Stomach (tissue), 8 donors: ENCODE measurements at regions not wholly inside any gene's neighbourhood (a gene's known extent, or its start where the extent isn't known, plus 50 kb on each side); places are given as distances from the start of the nearest gene placed in this dataset.

Source experiments
- DNase-seq, 2 donors: peaks; one replicate each; pipeline versions ENCODE4 v3.0.0 to v3.0.0-alpha.2; 2013 to 2019
- H3K27ac ChIP-seq, 5 donors: fragments of 200-600 bp in 4 of 5; sonication (generic) in 4 of 5; one replicate each; pipeline ENCODE4 v1.5.1; 2013 to 2019; ENCODE audit warnings: mild to moderate bottlenecking in 1 of 5, moderate library complexity in 1 of 5
- H3K27me3 ChIP-seq, 3 donors: fragments of 200-600 bp; sonication (generic); one replicate each; pipeline ENCODE4 v1.5.1; 2017 to 2019; ENCODE audit warnings: mixed run types in 1 of 3
- H3K36me3 ChIP-seq, 4 donors: fragments of 200-600 bp; sonication (generic); 1 replicate in 3 of 4; 2 replicates in 1 of 4; pipeline ENCODE4 v1.5.1; 2016 to 2019
- H3K4me1 ChIP-seq, 4 donors: fragments of 200-600 bp; sonication (generic); one replicate each; pipeline ENCODE4 v1.5.1; 2016 to 2019
- H3K4me3 ChIP-seq, 4 donors: fragments of 200-600 bp; sonication (generic) in 3 of 4; one replicate each; pipeline ENCODE4 v1.5.1; 2016 to 2019; ENCODE audit warnings: mild to moderate bottlenecking in 1 of 4
- H3K9me3 ChIP-seq, 4 donors: fragments of 200-600 bp; sonication (generic); one replicate each; pipeline ENCODE4 v1.5.1; 2016 to 2019
- EP300 ChIP-seq: sonication (generic); formaldehyde crosslinking; IDR thresholded peaks from one replicate; pipeline ENCODE4 v1.6.1; 2017; ENCODE audit warnings: antibody characterized with exemption
- POLR2A ChIP-seq, 4 donors: fragments of 450-650 bp; IDR thresholded peaks; one replicate each; pipeline ENCODE4 v1.6.1; 2016; ENCODE audit warnings: antibody characterized with exemption in 4 of 4, control low read depth in 2 of 4, mild to moderate bottlenecking in 1 of 4, moderate library complexity in 1 of 4
- POLR2AphosphoS5 ChIP-seq, 3 donors: sonication (generic); formaldehyde crosslinking; IDR thresholded peaks; one replicate each; pipeline ENCODE4 v1.6.1; 2016; ENCODE audit warnings: antibody characterized with exemption in 3 of 3
- WGBS, 5 donors: extraction: QIAGEN DNeasy Blood & Tissue Kit in 3 of 5; methylation state at CpG; one replicate each; pipeline versions ENCODE4 v1.1.5 to v1.1.7; 2013 to 2018; 5-methylcytosine and 5-hydroxymethylcytosine counted together
- intact Hi-C: fragments of 100-400 bp; cut with DNase I; formaldehyde crosslinking; loops from one replicate; pipeline ENCODE4 v1.15.1; 2023; ENCODE audit warnings: low total_unique reads
- TF ChIP-seq, protein P1 (sequence below), 7 experiments: fragments of 450-650 bp in 4 of 7; fragments of 200-600 bp in 3 of 7; sonication (generic) in 3 of 7; IDR thresholded peaks; one replicate each; pipeline ENCODE4 v1.5.1; 2016 to 2019; ENCODE audit warnings: antibody characterized with exemption in 7 of 7, control low read depth in 2 of 7, mild to moderate bottlenecking in 1 of 7
- donor health status: healthy with polysubstance abuse.
- donor health status: Bipolar disorder and iron deficiency.
- donor health status: healthy.

DNA sequence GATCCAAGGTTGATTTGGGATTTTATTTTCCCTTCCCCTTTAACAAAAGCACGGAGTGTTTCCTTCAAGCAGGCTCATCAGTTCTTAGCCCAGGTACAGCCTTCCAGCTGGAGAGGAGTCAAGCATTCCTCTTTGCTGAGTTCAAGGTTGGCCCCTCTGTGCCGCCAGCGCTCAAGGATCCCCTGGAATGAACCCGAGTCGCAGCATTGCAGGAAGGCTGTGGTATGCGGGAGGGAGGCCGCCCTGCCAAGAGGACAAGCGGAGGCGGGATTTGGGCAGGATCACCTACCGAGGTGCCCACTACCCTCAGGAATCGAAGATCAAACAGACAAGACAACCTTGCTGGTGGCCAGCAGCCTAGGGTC lies 53.9 kb upstream of the NCOR2 start:
- H3K4me1 ChIP-seq: peaks cover 4 to 25% (median 15%) of the 10 kb centered on the region in 4 donors
- H3K36me3 ChIP-seq: no peaks in the 10 kb centered on the region
- H3K27me3 ChIP-seq: no peaks in the 10 kb centered on the region
- H3K27ac ChIP-seq: peak overlapping the region in 4 of 5 donors; percentile 30 to 79 (median 48)
- H3K9me3 ChIP-seq: peaks cover 0 to 4% (median 2%) of the 10 kb centered on the region in 4 donors
- intact Hi-C loops: no loop called here
- TF ChIP-seq, protein P1, sequence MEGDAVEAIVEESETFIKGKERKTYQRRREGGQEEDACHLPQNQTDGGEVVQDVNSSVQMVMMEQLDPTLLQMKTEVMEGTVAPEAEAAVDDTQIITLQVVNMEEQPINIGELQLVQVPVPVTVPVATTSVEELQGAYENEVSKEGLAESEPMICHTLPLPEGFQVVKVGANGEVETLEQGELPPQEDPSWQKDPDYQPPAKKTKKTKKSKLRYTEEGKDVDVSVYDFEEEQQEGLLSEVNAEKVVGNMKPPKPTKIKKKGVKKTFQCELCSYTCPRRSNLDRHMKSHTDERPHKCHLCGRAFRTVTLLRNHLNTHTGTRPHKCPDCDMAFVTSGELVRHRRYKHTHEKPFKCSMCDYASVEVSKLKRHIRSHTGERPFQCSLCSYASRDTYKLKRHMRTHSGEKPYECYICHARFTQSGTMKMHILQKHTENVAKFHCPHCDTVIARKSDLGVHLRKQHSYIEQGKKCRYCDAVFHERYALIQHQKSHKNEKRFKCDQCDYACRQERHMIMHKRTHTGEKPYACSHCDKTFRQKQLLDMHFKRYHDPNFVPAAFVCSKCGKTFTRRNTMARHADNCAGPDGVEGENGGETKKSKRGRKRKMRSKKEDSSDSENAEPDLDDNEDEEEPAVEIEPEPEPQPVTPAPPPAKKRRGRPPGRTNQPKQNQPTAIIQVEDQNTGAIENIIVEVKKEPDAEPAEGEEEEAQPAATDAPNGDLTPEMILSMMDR (IDR thresholded peaks at IDR 0.05): no peak
- TF ChIP-seq POLR2AphosphoS5 (IDR thresholded peaks at IDR 0.05): peak in 1 of 3 donors; percentile 62
- no peak overlapping the region for H3K4me3 ChIP-seq
- 69 to 85% (median 73%) methylated on average over 11 of the region's 11 CpGs for WGBS, 5 donors
- DNase-seq: peak in 1 of 2 donors; percentile 82

DNA sequence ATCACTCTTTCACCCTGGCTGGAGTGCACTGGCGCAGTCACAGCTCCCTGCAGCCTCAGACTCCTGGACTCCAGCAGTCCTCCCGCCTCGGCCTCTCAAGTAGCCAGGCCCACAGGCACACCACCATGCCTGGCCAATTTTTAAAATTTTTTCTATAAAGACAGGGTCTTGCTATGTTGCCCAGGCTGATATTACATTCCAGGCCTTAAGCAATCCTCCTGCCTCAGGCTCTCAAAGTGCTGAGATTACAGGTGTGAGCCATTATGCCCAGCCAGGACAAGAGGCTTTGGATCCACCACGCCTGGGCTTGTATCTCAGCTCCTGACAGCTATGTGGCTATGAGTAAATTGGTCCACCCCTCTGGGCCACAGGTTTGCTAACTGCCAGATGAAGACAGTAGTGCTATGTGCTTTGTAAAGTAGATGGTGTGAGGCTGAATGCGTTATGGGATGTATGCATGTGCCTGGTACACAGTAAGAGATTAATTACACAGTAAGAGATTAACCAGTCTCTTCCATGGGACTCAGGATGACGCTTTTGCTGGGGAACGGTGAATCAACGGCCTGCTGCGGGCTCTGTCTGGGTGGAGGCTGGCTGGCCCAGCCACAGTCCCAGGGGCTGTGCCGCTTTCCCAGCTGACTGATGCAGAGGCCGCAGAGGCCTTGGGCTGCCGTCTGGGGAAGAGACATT lies 53.3 kb upstream of the NCOR2 start:
- H3K4me3 ChIP-seq: no peak overlapping the region
- intact Hi-C loops: no loop called here
- peak overlapping the region in 4 of 5 donors; percentile 30 to 79 (median 48) for H3K27ac ChIP-seq
- H3K27me3 ChIP-seq: no peaks in the 10 kb centered on the region
- no peaks in the 10 kb centered on the region for H3K36me3 ChIP-seq
- DNase-seq: no peak
- WGBS, 5 donors: 74 to 86% (median 81%) methylated on average over 11 to 12 of the region's 12 CpGs
- peaks cover 0 to 4% (median 2%) of the 10 kb centered on the region in 4 donors for H3K9me3 ChIP-seq
- H3K4me1 ChIP-seq: peaks cover 0 to 19% (median 10%) of the 10 kb centered on the region in 4 donors
- TF ChIP-seq POLR2AphosphoS5 (IDR thresholded peaks at IDR 0.05) (peak in 1 of 3 donors; percentile 55), EP300 (no peak)

DNA sequence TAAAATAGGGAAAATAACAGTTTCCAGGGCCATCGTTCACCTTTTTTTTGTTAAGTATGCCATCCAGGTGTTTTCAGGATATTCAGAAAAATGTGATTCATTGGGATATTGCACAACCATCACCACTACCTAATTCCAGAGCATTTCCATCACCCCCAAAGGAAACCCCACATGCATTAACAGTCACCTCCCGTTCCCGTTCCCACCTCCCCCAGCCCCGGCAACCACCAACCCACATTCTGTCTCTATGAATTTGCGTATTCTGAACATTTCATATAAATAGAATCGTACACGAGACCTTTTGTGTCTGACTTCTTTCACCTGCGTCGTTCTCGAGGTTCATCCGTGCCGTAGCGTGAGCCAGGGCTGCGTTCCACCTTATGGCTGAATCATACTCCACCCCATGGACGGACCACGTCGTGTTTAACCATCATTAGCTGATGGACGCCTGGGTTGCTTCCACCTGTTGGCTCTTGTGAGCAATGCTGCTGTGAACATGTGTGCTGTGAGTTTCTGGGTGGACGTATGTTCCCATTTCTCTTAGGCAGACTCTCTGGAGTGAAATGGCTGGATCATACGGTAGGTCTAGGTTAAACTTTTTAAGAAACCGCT lies 51.0 kb upstream of the NCOR2 start:
- TF ChIP-seq POLR2AphosphoS5 (IDR thresholded peaks at IDR 0.05) (no peak), EP300 (no peak), POLR2A (IDR thresholded peaks at IDR 0.05) (no peak)
- TF ChIP-seq, protein P1 (IDR thresholded peaks at IDR 0.05): no peak
- 80 to 89% (median 88%) methylated on average over 20 to 21 of the region's 21 CpGs for WGBS, 5 donors
- intact Hi-C loops: no loop called here
- peaks cover 0 to 8% (median 2%) of the 10 kb centered on the region in 4 donors for H3K9me3 ChIP-seq
- no peak for DNase-seq
- no peak overlapping the region for H3K4me3 ChIP-seq
- no peaks in the 10 kb centered on the region for H3K36me3 ChIP-seq
- H3K27ac ChIP-seq: no peak overlapping the region
- H3K4me1 ChIP-seq: peaks cover 0 to 16% (median 9%) of the 10 kb centered on the region in 4 donors
- H3K27me3 ChIP-seq: no peaks in the 10 kb centered on the region

DNA sequence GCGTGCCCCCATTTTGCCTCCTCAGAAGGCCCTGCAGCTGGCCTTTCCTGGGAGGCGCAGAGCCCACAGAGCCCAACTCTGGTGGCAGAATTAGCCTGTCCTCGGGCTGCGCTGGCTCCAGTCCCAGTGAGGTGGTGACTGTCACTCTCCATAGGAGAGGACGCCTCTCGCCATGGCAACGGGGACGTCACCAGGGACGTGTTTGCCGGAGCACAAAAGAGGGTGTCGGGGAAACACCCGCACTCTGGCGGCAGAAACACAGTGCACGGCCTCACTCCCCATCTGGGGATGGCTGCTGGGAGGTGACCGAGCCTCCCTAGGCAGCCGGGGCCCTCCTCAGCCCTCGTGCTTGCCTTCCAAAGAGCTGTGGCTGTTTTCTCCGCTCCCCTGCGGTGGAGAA lies 50.2 kb upstream of the NCOR2 start:
- peak in 1 of 2 donors; percentile 66 for DNase-seq

More for the DNA sequence above, 50.2 kb upstream of the NCOR2 start:
- Histone ChIP-seq H3K4me3 (no peak overlapping the region), H3K9me3 (peaks cover 0 to 7% (median 2%) of the 10 kb centered on the region in 4 donors), H3K4me1 (peaks cover 0 to 21% (median 11%) of the 10 kb centered on the region in 4 donors), H3K27ac (no peak overlapping the region), H3K27me3 (no peaks in the 10 kb centered on the region), H3K36me3 (no peaks in the 10 kb centered on the region)
- WGBS, 5 donors: 63 to 84% (median 68%) methylated on average over 13 to 19 of the region's 19 CpGs
- TF ChIP-seq POLR2A (IDR thresholded peaks at IDR 0.05) (no peak), EP300 (no peak)
- intact Hi-C loops: no loop called here
